ENCODE measurements at regions not wholly inside any gene's neighbourhood (a gene's known extent, or its start where the extent isn't known, plus 50 kb on each side); places are given as distances from the start of the nearest gene placed in this dataset.

DNA sequence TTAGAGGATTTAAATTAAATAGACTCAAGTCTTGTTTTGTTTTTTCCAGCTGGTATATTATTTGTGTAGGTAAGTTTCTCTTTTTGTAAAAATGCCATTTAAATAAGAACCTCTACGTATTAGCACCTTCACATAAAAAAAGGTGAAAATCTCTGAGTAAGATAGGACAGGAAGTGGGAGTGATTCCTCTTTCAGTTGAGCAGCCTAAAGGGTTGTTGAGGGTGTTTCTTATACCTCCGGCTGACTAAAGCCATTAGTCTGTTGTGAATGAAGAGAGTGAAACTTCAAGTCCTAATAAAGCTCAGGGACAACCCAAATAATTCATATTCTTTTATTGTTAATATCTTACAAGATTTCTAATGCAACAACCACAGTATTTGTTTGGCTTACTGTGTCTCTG is 188.7 kb downstream of the CHRM3 start:
- H3K4me2 ChIP-seq (ENCODE audit: insufficient read depth in 1 of 2, low read depth in 2 of 2, low read length in 2 of 2) = no peak overlapping the region
- no peaks in the 10 kb centered on the region; the same call in 1 of the 2 replicates for H3K23me2 ChIP-seq (ENCODE audit: low read depth, low read length)
- WGBS, 2 experiments (ENCODE audit: extremely low coverage in 1 of 2, insufficient coverage in 1 of 2, insufficient read length in 1 of 2, insufficient replicate concordance in 2 of 2, low coverage in 1 of 2, low lambda C conversion rate in 2 of 2, missing lambda C conversion rate in 1 of 2) = 89% methylated on average over 2 of the region's 2 CpGs; no CpG with 5 or more reads in 1 of the 2 experiments
- DNase-seq (ENCODE audit: low read depth in 1 of 2, low spot score in 2 of 2) (no peak), FAIRE-seq (no peak)
- no peaks in the 10 kb centered on the region for H3K79me1 ChIP-seq (ENCODE audit: low read depth, low read length)
- H3K79me2 ChIP-seq (ENCODE audit: control insufficient read depth in 1 of 2, insufficient read depth in 2 of 2, low read length in 2 of 2) = no peaks in the 10 kb centered on the region
- no peaks in the 10 kb centered on the region for H3K36me3 ChIP-seq (ENCODE audit: control insufficient read depth in 2 of 4, insufficient read depth in 4 of 4, low read length in 3 of 4)
- H3K4ac ChIP-seq (replicated peaks; ENCODE audit: insufficient read length, low read depth, low read length) = no peak overlapping the region
- H2BK20ac ChIP-seq (ENCODE audit: low read length) = no peak overlapping the region
- no peak overlapping the region for H3K9ac ChIP-seq (replicated peaks in 1 of 4; ENCODE audit: extremely low read depth in 1 of 4, low read depth in 3 of 4, low read length in 3 of 4)
- H3K14ac ChIP-seq (ENCODE audit: insufficient read length) = no peak overlapping the region
- H3K27me3 ChIP-seq (replicated peaks in 1 of 4; ENCODE audit: control insufficient read depth in 3 of 4, extremely low read depth in 1 of 4, insufficient read depth in 3 of 4, low read length in 3 of 4) = no peaks in the 10 kb centered on the region
- H4K5ac ChIP-seq (ENCODE audit: insufficient read length, low read depth, low read length) = no peak overlapping the region
- no peak overlapping the region for H3K18ac ChIP-seq (ENCODE audit: extremely low read depth, low read length)
- H3K27ac ChIP-seq (ENCODE audit: low read depth, low read length) = no peak overlapping the region
- H2BK15ac ChIP-seq (ENCODE audit: low read length) = no peak overlapping the region
- H2BK120ac ChIP-seq (replicated peaks; ENCODE audit: low read depth, low read length) = no peak overlapping the region
- no peak overlapping the region for H4K91ac ChIP-seq (replicated peaks; ENCODE audit: insufficient read length, low read length)
- H2BK5ac ChIP-seq (ENCODE audit: low read depth, low read length) = no peak overlapping the region
- H3K4me1 ChIP-seq (replicated peaks in 1 of 4; ENCODE audit: control insufficient read depth in 3 of 4, insufficient read depth in 4 of 4, low read length in 3 of 4) = no peaks in the 10 kb centered on the region
- H2AFZ ChIP-seq (ENCODE audit: low read length) = no peak overlapping the region
- no peak overlapping the region for H3K4me3 ChIP-seq (ENCODE audit: extremely low read depth in 1 of 4, insufficient read depth in 2 of 4, low read depth in 3 of 4, low read length in 4 of 4)
- H4K8ac ChIP-seq (ENCODE audit: extremely low read depth, insufficient read depth, low read length) = no peak overlapping the region
- no peak overlapping the region for H2AK5ac ChIP-seq (ENCODE audit: low read depth, low read length)
- no peaks in the 10 kb centered on the region for H4K20me1 ChIP-seq (replicated peaks in 1 of 2; ENCODE audit: control insufficient read depth in 1 of 2, insufficient read depth in 2 of 2, low read length in 2 of 2)
- TF ChIP-seq TBP (IDR thresholded peaks at IDR 0.05; ENCODE audit: low read depth, low read length) (no peak), RAD21 (IDR thresholded peaks at IDR 0.05 in 1 of 2, conservative IDR thresholded peaks at IDR 0.05 in 1 of 2; ENCODE audit: low read depth in 2 of 2, low read length in 2 of 2) (no peak), CBX5 (IDR thresholded peaks at IDR 0.05; ENCODE audit: low read depth, low read length) (no peak), ATF2 (IDR thresholded peaks at IDR 0.05; ENCODE audit: low read length) (no peak), SIRT6 (IDR thresholded peaks at IDR 0.05; ENCODE audit: low read length) (no peak)
- no peaks in the 10 kb centered on the region for H3K9me3 ChIP-seq (ENCODE audit: insufficient read depth in 2 of 2, low read depth in 1 of 2, low read length in 1 of 2)
- POLR2A ChIA-PET (ENCODE audit: partially characterized antibody) = no interaction called here
- no peak overlapping the region for H3K23ac ChIP-seq (ENCODE audit: insufficient read length)
- H3K56ac ChIP-seq (replicated peaks; ENCODE audit: insufficient read length, low read depth, low read length) = no peak overlapping the region
- H2BK12ac ChIP-seq (ENCODE audit: low read depth, low read length) = no peak overlapping the region
- CTCF ChIA-PET (ENCODE audit: partially characterized antibody) = interaction anchor here (1.3 kb wide), 1 partner anchor 19 kb away, joined by 3 read pairs; no protein-coding TSS in a partner anchor

Measured in H1 (cell line).